ENCODE measurements at regions not wholly inside any gene's neighbourhood (a gene's known extent, or its start where the extent isn't known, plus 50 kb on each side); places are given as distances from the start of the nearest gene placed in this dataset.

- Histone ChIP-seq H3K27me3 (ENCODE audit: control insufficient read depth, insufficient read depth, low read length) (no peaks in the 10 kb centered on the region), H3K4me3 (ENCODE audit: low read depth, low read length) (no peak overlapping the region), H3K27ac (ENCODE audit: low read depth, low read length) (no peak overlapping the region), H3K9me3 (ENCODE audit: control insufficient read depth, insufficient read depth, low read length) (peaks cover 2% of the 10 kb centered on the region; the same call in 1 of the 2 replicates)
- CTCF ChIA-PET, result interaction anchor here (0.8 to 5.6 kb wide), 7 partner anchors 8 to 1021 kb away, joined by 3 to 48 read pairs (median 4); no protein-coding TSS in a partner anchor
- no peak for DNase-seq (ENCODE audit: low read depth, low spot score)
- POLR2A ChIA-PET, result no interaction called here
- TF ChIP-seq CTCF (IDR thresholded peaks at IDR 0.05; ENCODE audit: low read depth, low read length), result peak; percentile 44
These were observed 635.4 kb upstream of the ARGLU1 start for GRCh38 chr13:107203146-107203847.

- no peak for DNase-seq (ENCODE audit: low read depth, low spot score)
- no peak for TF ChIP-seq CTCF (IDR thresholded peaks at IDR 0.05; ENCODE audit: low read depth, low read length)
- H3K27ac ChIP-seq (ENCODE audit: low read depth, low read length), result no peak overlapping the region
- H3K9me3 ChIP-seq (ENCODE audit: control insufficient read depth, insufficient read depth, low read length), result peaks cover 2% of the 10 kb centered on the region; the same call in 1 of the 2 replicates
- H3K27me3 ChIP-seq (ENCODE audit: control insufficient read depth, insufficient read depth, low read length), result no peaks in the 10 kb centered on the region
- H3K4me3 ChIP-seq (ENCODE audit: low read depth, low read length), result no peak overlapping the region
- POLR2A ChIA-PET, result no interaction called here
- CTCF ChIA-PET, result interaction anchor here (0.8 to 5.6 kb wide), 6 partner anchors 9 to 1022 kb away, joined by 3 to 48 read pairs (median 6); no protein-coding TSS in a partner anchor
These were observed 634.6 kb upstream of the ARGLU1 start for GRCh38 chr13:107202371-107203023.

GRCh38 chr13:107200491-107200890 is 632.6 kb upstream of the ARGLU1 start:
- peaks cover 2% of the 10 kb centered on the region; the same call in 1 of the 2 replicates for H3K9me3 ChIP-seq (ENCODE audit: control insufficient read depth, insufficient read depth, low read length)
- CTCF ChIA-PET, result interaction anchor here (5.6 kb wide), 1 partner anchor 955 kb away, joined by 48 read pairs; no protein-coding TSS in a partner anchor
- H3K27me3 ChIP-seq (ENCODE audit: control insufficient read depth, insufficient read depth, low read length), result no peaks in the 10 kb centered on the region
- no peak for TF ChIP-seq CTCF (IDR thresholded peaks at IDR 0.05; ENCODE audit: low read depth, low read length)
- no peak overlapping the region for H3K27ac ChIP-seq (ENCODE audit: low read depth, low read length)
- no peak overlapping the region for H3K4me3 ChIP-seq (ENCODE audit: low read depth, low read length)
- no peak for DNase-seq (ENCODE audit: low read depth, low spot score)
- POLR2A ChIA-PET, result no interaction called here

- Histone ChIP-seq H3K27ac (ENCODE audit: low read depth, low read length) (no peak overlapping the region), H3K27me3 (ENCODE audit: control insufficient read depth, insufficient read depth, low read length) (no peaks in the 10 kb centered on the region), H3K9me3 (ENCODE audit: control insufficient read depth, insufficient read depth, low read length) (no peaks in the 10 kb centered on the region), H3K4me3 (ENCODE audit: low read depth, low read length) (no peak overlapping the region)
- ChIA-PET POLR2A (no interaction called here), CTCF (interaction anchor here (1.0 kb wide), 1 partner anchor 963 kb away, joined by 3 read pairs; no protein-coding TSS in a partner anchor)
- TF ChIP-seq CTCF (IDR thresholded peaks at IDR 0.05; ENCODE audit: low read depth, low read length), result no peak
- no peak for DNase-seq (ENCODE audit: low read depth, low spot score)
These were observed 624.4 kb upstream of the ARGLU1 start for GRCh38 chr13:107192289-107192688.

GRCh38 chr13:107190065-107190464 is 622.1 kb upstream of the ARGLU1 start:
- no peak overlapping the region for H3K4me3 ChIP-seq (ENCODE audit: low read depth, low read length)
- no peaks in the 10 kb centered on the region for H3K9me3 ChIP-seq (ENCODE audit: control insufficient read depth, insufficient read depth, low read length)
- POLR2A ChIA-PET, result no interaction called here
- no peaks in the 10 kb centered on the region for H3K27me3 ChIP-seq (ENCODE audit: control insufficient read depth, insufficient read depth, low read length)
- CTCF ChIA-PET, result no interaction called here
- TF ChIP-seq CTCF (IDR thresholded peaks at IDR 0.05; ENCODE audit: low read depth, low read length), result no peak
- H3K27ac ChIP-seq (ENCODE audit: low read depth, low read length), result no peak overlapping the region
- DNase-seq (ENCODE audit: low read depth, low spot score), result no peak
